ENCODE measurements at regions not wholly inside any gene's neighbourhood (a gene's known extent, or its start where the extent isn't known, plus 50 kb on each side); places are given as distances from the start of the nearest gene placed in this dataset.

DNA sequence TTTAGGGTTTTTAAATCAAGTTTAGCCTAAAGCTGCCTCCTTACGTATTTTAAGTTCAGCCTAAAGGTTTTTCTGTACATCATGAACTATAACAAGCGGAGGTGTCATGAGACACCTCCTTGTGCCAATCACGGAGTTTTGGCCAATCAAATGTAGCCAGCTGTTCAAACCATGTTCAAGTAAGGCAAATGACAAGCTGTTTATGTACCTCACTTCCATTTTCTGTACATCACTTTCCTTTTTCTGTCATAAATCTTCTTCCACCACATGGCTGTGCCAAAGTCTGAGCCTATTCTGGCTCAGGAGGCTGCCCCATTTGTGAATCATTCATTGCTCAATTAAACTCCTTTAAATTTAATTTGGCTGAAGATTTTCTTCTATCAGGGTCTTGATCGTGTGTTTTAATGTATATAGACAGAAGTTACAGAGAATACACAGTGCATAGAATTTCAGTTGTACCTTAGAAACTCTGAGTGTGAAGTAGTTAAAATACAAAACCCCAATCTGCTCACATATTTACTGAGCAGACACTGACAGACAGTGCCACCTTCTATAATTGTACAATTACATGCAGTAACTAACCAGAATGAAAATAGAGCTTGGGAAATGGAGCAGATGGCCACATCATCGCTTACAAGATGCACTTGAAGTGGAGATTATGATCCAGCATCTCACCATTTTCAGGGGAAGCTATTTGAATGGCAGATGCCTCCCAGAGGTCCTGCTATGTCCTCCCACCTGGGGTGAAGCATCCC, 76.9 kb upstream of the LANCL2 start:
- TF ChIP-seq, protein P1, sequence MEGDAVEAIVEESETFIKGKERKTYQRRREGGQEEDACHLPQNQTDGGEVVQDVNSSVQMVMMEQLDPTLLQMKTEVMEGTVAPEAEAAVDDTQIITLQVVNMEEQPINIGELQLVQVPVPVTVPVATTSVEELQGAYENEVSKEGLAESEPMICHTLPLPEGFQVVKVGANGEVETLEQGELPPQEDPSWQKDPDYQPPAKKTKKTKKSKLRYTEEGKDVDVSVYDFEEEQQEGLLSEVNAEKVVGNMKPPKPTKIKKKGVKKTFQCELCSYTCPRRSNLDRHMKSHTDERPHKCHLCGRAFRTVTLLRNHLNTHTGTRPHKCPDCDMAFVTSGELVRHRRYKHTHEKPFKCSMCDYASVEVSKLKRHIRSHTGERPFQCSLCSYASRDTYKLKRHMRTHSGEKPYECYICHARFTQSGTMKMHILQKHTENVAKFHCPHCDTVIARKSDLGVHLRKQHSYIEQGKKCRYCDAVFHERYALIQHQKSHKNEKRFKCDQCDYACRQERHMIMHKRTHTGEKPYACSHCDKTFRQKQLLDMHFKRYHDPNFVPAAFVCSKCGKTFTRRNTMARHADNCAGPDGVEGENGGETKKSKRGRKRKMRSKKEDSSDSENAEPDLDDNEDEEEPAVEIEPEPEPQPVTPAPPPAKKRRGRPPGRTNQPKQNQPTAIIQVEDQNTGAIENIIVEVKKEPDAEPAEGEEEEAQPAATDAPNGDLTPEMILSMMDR (IDR thresholded peaks at IDR 0.05 in 8 of 11, conservative IDR thresholded peaks at IDR 0.05 in 3 of 11) = no peak
- TF ChIP-seq POLR2AphosphoS5 (IDR thresholded peaks at IDR 0.05) (no peak), POLR2A (IDR thresholded peaks at IDR 0.05) (no peak)
- Histone ChIP-seq H3K27ac (no peak overlapping the region), H3K4me1 (no peaks in the 10 kb centered on the region), H3K4me3 (no peak overlapping the region), H3K9me3 (no peaks in the 10 kb centered on the region), H3K27me3 (replicated peaks in 1 of 7) (peaks cover 0 to 3% (median 0%) of the 10 kb centered on the region in 7 donors), H3K36me3 (no peaks in the 10 kb centered on the region)
- no peak for DNase-seq
- intact Hi-C loops (cut with DNase I; ENCODE audit: low total_unique reads) = loop anchor here (10.0 kb wide), 2 partner anchors 307 to 677 kb away; partner anchors contain the start of gene NIPSNAP2
- WGBS, 5 donors = 76 to 85% (median 82%) methylated on average over 5 of the region's 5 CpGs

DNA sequence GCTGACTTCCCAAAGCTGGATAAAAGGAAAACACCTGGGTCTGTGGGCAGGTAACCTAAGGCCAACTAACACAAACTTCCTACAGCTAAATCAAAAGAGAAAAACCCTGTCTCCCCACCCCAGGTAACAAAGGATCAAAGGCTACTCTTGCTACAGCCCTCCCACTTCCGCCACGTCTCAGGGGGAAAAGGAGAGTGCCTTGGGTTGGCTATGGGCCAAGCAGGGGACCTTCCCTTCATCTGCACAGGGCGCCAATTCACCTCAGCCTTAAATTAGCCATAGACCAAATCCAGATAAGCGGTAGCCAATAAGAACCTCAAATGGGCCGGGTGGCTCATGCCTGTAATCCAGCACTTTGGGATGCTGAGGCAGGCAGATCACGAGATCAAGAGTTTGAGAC, 69.1 kb upstream of the LANCL2 start:
- no peak for DNase-seq
- H3K4me3 ChIP-seq = no peak overlapping the region
- no peaks in the 10 kb centered on the region for H3K9me3 ChIP-seq
- intact Hi-C loops (cut with DNase I; ENCODE audit: low total_unique reads) = no loop called here
- WGBS, 5 donors = 82 to 100% (median 85%) methylated on average over 2 to 6 of the region's 6 CpGs
- no peaks in the 10 kb centered on the region for H3K4me1 ChIP-seq
- H3K27ac ChIP-seq = no peak overlapping the region
- no peak for TF ChIP-seq POLR2A (IDR thresholded peaks at IDR 0.05)
- no peaks in the 10 kb centered on the region for H3K36me3 ChIP-seq
- peaks cover 0 to 22% (median 0%) of the 10 kb centered on the region in 7 donors for H3K27me3 ChIP-seq (replicated peaks in 1 of 7)

DNA sequence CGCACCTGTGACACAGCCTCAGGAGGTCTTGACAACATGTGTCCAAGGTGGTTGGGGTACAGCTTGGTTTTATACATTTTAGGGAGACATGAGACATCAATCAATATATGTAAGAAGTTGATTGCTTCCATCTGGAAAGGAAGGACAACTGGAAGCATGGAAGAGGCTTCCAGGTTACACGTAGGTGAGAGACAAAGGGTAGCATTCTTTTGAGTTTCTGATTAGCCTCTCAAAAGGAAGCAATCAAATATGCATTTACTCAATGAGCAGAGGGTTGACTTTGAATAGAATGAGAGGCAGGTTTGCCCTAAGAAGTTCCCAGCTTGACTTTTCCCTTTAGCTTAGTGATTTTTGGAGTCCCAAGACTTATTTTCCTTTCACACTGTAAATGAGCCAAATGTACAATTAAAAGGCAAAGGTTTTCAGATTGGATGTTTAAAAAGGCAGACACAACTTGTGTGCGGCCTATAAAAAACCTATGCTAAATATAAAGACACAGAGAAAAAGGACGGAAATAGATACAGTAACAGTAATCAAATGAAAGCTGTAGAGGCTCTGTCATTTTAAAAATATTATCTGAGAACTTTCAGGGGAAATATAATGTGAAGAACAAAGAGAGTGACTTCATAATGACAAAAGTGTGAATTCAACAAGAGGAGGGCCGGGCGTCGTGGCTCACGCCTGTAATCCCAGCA, 65.7 kb upstream of the LANCL2 start:
- Histone ChIP-seq H3K4me3 (no peak overlapping the region), H3K27me3 (replicated peaks in 1 of 7) (peaks cover 0 to 25% (median 0%) of the 10 kb centered on the region in 7 donors), H3K9me3 (no peaks in the 10 kb centered on the region), H3K36me3 (no peaks in the 10 kb centered on the region), H3K27ac (no peak overlapping the region), H3K4me1 (no peaks in the 10 kb centered on the region)
- intact Hi-C loops (cut with DNase I; ENCODE audit: low total_unique reads) = no loop called here
- TF ChIP-seq POLR2AphosphoS5 (IDR thresholded peaks at IDR 0.05) (no peak), POLR2A (IDR thresholded peaks at IDR 0.05) (no peak)
- TF ChIP-seq, protein P1 (IDR thresholded peaks at IDR 0.05 in 8 of 11, conservative IDR thresholded peaks at IDR 0.05 in 3 of 11) = no peak
- DNase-seq = no peak
- 61 to 85% (median 74%) methylated on average over 8 of the region's 8 CpGs for WGBS, 5 donors

DNA sequence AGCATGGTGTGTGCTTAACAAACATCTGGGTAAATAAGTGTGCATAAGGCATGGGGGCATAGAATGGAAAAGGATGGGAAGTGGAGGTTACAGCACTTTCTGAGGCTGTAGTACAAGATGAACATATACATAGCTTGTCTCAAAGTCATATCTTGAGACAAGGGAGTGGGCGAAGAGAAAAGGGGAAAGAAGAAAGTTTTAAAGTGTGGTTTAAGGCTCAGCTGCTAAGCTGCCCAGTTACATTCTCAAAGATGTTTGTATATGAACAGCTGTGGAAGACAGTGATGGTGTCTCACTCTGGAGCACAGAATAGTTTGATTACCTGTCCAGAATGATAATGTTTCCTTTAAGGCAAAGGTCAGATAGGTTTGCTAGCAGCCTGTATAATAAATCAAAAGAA, 61.9 kb upstream of the LANCL2 start:
- no peaks in the 10 kb centered on the region for H3K36me3 ChIP-seq
- intact Hi-C loops (cut with DNase I; ENCODE audit: low total_unique reads) = no loop called here
- H3K4me3 ChIP-seq = no peak overlapping the region
- 73 to 88% (median 78%) methylated on average over 1 of the region's 1 CpG for WGBS, 5 donors
- H3K4me1 ChIP-seq = peaks cover 0 to under 1% (median 0%) of the 10 kb centered on the region in 6 donors
- H3K27me3 ChIP-seq (replicated peaks in 1 of 7) = peaks cover 0 to 10% (median 0%) of the 10 kb centered on the region in 7 donors
- H3K9me3 ChIP-seq = no peaks in the 10 kb centered on the region
- DNase-seq = no peak
- no peak overlapping the region for H3K27ac ChIP-seq
- TF ChIP-seq POLR2AphosphoS5 (IDR thresholded peaks at IDR 0.05) (no peak), POLR2A (IDR thresholded peaks at IDR 0.05) (no peak)
- TF ChIP-seq, protein P1 (IDR thresholded peaks at IDR 0.05 in 8 of 11, conservative IDR thresholded peaks at IDR 0.05 in 3 of 11) = no peak

Measured in spleen (tissue), 11 donors.